Sciatic nerve (tissue), 2 donors: ENCODE measurements at regions not wholly inside any gene's neighbourhood (a gene's known extent, or its start where the extent isn't known, plus 50 kb on each side); places are given as distances from the start of the nearest gene placed in this dataset.

ENCODE experiments used
- ATAC-seq: fragments of 200-7000 bp; cut with Tn5 transposase; one replicate; pipeline ENCODE4 v1.9.1; 2020; ENCODE audit warnings: mild to moderate bottlenecking, moderate library complexity
- DNase-seq: peaks from one replicate; pipeline ENCODE4 v3.0.0-alpha.2; 2020; ENCODE audit warnings: low spot score
- intact Hi-C: fragments of 100-400 bp; cut with DNase I; formaldehyde crosslinking; loops from one replicate; pipeline ENCODE4 v1.14.2; 2022
- donor health status: DM: no; HTN: no; CAD: no.
- donor health status: DM: no; HTN: no; CAD: no.

DNA sequence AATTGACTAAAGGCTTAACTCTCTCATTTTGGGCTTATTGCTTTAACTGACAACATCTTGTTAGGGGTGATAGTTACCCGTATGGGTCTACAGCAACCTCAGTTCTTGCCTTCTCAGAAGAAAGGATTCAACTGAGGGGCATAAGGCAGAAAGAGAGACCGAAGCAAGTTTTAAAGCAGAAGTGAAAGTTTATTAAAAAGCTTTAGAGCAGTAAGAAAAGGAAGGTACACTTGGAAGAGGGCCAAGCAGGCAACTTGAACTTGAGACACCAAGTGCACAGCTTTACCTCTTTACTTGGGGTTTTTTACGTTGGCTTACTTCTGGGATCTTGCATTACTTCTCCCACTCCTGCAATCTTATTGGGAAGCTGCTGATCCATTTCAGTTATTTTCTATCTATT, 246.9 kb upstream of the PRR20A start:
- no peak for DNase-seq
- intact Hi-C loops, result no loop called here
- ATAC-seq, result no peak

DNA sequence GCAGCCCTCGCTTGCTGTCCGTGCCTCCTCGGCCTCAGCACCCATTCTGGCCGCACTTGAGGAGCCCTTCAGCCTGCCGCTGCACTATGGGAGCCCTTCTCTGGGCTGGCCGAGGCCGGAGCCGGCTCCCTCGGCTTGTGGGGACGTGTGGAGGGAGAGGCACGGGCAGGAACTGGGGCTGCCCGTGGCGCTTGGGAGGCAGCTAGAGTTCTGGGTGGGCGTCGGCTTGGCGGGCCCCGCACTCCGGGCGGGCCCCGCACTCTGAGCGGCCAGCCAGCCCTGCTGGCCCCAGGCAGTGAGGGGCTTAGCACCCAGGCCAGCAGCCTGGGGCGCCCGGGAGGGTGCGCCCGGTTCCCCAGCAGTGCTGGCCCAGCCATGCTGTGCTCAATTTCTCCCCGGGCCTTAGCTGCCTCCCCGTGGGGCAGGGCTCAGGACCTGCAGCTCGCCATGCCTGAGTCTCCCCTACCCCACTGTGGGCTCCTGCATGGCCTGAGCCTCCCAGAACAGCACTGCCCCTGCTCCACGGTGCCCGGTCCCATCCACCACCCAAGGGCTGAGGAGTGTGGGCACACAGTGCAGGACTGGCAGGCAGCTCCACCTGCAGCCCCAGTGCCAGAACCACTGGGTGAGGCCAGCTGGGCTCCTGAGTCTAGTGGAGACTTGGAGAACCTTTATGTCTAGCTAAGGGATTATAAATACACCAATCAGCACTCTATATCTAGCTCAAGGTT, 240.0 kb upstream of the PRR20A start:
- intact Hi-C loops, result no loop called here
- DNase-seq (no peak), ATAC-seq (no peak)

DNA sequence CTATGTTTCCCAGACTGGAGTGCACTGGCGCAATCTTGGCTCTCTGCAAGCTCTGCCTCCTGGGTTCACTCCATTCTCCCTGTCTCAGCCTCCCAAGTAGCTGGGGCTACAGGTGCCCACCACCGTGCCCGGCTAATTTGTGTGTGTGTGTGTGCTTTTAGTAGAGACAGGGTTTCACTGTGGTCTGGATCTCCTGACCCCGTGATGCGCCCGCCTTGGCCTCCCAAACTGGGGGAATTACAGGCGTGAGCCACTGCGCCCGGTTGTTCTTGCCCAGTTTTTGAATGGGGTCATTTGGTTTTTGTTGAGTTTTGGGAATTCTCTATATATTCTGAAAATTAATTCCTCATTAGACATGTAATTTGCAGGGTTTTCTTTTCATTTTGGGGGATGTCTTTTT, 238.4 kb upstream of the PRR20A start:
- no peak for DNase-seq
- intact Hi-C loops, result no loop called here
- no peak for ATAC-seq

DNA sequence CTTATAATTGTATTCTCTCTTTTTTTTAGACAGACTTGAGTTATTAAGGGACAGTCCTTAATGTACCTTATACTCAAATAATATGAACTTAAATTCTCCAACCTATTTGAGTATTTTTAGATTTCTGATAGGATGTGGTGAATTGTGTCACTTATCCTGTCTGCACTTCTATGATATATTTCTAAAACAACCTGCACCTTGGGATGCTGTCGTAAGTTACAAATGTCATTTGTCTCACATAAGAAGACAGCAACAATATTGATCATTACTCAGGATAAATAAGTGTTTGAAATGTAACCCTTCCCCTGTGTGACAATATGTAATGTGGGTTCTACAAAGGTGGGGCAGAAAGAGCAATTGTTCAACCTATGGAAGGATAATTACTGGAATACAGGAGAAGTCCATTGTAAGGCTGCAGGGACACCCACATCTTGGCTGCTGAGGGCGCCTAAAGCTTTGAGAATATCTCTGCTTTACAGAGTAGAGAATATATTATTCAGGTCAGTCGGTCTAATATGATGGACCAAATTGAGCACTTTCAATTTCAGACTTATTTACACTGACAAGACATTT, 236.9 kb upstream of the PRR20A start:
- no peak for ATAC-seq
- intact Hi-C loops, result no loop called here
- no peak for DNase-seq

DNA sequence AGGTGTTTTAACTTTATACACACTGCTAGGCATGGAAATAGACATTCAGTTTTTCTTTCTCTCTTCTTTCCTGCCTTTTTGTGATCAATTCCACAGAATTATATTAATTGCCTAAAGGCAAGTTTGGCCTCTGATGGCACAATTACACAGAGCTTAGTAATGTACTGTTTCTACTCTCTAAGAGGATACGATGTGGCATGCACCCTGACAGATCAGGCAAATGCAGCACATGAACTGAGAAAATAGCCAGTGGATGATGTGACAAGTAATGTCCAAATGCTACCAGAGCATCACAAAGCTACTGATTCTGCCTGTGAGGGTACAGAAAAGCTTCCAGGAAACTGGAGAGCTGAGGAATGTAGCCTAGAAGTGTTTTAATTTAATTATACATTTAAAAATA, 233.8 kb upstream of the PRR20A start:
- intact Hi-C loops, result no loop called here
- DNase-seq (no peak), ATAC-seq (no peak)

DNA sequence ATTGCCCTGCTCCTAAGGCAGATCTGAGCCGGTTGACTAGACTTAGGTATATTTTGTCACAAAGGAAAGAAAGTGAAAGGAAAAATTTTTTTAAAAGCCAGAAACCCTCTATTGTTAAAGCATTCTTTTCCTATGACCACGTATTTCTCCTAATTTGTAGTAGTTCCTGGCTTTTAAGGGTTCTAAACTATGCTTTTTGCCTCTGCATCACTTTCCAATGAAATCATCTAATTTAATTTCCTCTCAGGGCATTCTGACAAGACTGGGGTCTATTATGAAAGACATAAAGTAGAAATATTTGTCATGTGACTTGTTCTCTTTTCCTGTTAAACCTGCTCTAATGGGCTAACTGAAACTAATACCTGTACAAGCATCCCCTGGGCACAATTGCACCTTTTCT, 233.0 kb upstream of the PRR20A start:
- DNase-seq (no peak), ATAC-seq (no peak)
- intact Hi-C loops, result no loop called here

DNA sequence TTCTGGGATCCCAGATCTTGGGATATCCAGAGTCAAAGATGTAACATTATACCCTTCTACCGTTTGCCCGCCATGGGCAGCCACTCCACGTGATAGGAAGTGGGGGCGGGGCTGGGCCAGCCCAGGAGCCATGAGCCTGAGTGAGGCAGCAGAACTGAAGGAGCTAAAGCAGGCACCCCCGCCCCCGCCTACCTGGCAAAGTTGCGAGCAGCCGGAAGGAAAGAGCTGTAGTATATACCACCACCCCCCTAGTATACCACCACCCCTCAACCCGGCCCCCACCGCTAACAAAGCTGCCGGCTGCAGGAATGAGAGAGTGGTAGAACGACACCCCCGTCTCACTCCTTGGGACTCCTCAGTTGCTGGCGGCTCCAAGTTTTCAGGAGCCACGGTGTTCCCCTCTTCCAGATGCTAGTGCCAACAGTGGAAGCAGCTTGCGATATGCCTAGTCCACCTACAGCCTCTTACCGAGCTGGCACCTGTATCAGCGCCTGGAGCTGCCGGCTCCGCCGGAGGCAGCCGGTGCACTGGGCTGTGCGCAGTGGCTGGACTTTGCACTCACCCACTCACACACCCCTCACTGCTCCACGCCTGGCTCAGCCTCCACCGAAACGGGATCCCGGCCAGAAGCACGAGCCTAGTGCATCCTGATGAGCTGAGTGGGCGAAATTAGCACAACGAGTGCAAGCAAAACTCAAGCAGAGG, 230.7 kb upstream of the PRR20A start:
- intact Hi-C loops, result no loop called here
- no peak for ATAC-seq
- no peak for DNase-seq

DNA sequence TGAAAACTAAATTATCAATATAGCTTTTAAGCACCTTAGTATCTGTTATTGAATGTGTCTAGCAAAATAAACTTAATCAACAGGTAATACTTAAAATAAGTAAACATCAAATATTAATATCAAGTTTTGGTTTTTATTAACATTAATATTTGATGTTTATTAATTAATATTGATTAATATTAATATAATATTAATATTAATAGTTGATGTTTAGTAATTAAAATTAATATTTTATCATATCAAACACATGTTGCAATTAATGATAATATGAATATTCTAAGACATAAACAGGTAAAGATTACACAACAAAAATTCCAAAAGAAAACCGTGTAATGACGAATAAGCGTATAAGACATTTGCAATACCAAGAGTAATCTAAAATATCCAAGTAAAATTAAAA, 222.8 kb upstream of the PRR20A start:
- DNase-seq (no peak), ATAC-seq (no peak)
- intact Hi-C loops, result no loop called here

DNA sequence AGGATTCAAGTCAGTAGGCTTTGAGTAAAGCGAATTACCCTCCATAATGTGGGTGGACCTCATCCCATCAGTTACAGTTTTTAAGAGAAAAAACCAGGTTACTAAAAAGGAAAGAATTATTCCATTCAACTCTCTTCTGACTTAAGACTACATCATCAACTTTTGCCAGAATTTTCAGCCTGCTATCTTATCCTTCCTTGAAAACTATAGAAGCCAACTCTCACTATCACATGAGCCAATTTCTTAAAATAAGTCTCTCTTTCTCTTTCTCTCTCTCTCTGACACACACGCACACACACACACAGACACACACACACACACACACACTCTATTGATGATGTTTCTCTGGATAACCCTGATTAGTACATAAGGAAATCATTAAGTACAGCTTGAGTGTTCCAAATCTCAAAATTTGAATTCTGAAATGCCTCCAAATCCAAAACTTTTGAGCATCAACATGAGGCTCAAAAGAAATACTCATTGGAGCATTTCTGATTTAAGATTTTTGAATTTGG, 217.0 kb upstream of the PRR20A start:
- intact Hi-C loops, result no loop called here
- no peak for DNase-seq
- no peak for ATAC-seq

DNA sequence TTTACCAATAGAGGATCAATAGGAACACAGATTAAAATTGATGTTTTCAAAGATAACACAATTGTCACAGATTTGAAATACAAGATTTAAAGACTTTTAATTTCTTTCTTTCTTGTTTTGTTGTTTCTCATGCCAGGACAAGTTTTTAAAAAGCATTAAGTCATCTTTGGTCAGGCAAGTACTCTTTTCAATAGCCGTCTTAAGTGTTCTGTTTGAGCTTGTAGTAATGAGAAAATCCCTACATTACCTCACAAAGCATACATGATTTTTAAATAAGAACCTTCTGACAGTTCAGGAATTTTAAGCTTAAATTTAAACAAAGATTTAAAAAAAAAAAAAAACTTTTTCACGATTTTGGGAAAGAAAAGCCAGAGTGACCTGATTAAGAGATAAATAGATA, 216.3 kb upstream of the PRR20A start:
- DNase-seq, result no peak
- intact Hi-C loops, result no loop called here
- no peak for ATAC-seq

DNA sequence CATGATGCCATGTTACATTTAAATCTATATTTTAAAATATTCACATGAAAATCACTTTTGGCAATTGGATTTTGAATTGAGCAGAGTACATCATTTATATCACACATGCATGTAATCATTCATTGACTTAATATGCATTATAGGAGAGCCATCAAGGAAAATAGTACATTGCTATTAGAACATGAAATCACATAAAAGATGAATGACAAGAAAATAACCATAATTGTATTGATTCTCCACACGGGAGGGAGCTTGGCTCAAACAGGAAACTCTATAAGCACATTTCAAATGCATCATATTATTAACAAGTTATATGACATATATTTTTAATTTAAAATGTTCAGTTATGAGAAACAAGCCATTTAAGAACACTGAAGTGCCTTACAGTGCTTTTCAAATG, 208.6 kb upstream of the PRR20A start:
- intact Hi-C loops, result no loop called here
- ATAC-seq, result no peak
- no peak for DNase-seq

DNA sequence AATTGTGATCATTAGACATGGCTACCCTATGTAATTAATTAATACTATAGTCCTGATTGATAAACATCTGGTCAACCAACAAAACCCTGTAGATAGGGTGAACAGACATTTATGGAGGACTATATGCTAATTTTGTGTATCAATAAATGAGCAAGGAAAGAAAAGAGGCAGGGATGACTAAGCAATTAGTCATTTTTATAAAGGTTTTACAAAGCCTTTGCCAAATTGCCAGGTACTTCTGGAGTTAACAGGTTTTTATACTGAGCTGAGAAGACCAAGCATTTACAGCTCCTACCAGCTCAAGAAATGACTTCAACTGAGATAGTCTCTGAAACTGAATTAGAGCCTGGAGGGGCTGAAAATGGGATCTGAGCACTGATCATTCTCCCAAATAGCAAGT, 186.8 kb upstream of the PRR20A start:
- ATAC-seq (no peak), DNase-seq (no peak)
- intact Hi-C loops, result no loop called here

DNA sequence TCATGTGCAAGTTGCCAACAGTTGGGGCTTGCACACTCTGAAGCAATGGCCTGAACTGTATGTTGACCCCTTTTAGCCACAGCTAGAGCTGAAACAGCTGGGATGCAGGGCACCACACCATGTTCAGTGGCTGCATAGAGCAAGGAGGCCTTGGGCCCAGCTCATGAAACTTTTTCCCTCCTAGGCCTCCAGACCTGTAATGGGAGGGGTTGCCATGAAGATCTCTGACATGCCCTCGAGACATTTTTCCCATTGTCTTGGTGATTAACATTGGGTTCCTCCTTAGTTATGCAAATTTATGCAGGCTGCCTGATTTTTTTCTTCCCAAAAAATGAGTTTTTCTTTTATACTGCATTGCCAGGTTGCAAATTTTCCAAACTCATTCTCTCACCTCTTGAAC, 165.1 kb upstream of the PRR20A start:
- intact Hi-C loops, result no loop called here
- no peak for DNase-seq
- no peak for ATAC-seq

DNA sequence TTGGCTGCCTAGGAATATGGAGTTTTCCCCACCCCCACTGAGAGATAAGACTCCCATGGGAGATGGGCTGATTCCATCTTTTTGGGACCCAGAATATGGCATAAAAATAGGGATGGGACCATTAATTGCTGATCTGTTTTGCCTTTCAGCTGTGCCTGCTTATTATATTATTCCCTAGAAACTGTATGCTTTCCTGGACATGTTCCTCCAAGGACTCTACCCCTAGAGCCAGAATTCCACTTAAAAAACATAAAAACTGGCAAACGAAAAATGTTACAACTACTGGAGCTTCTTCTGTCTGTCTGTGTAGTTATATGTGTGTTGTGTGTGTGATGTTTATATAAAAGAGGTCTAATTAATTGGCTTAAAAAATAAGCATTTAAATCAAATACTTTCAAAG, 159.9 kb upstream of the PRR20A start:
- ATAC-seq, result no peak
- intact Hi-C loops, result no loop called here
- DNase-seq, result no peak

DNA sequence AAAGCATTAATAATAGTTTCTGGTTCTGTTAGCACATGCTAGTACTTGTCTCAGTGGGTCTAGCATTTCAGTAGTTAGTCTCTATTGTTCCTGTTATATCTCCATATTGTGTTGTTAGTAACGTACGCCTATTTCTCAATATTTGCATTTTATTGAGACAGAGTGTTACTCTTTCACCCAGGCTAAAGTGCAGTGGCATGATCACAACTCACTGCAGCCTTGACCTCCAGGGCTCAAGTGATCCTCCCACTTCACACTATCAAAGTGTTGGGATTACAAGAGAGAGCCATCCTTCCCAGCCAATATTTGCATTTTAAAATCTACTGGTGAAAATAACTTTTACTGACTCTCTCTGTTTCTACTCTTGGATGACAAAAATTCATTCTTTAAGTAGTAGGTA, 154.6 kb upstream of the PRR20A start:
- ATAC-seq (no peak), DNase-seq (no peak)
- intact Hi-C loops, result no loop called here

DNA sequence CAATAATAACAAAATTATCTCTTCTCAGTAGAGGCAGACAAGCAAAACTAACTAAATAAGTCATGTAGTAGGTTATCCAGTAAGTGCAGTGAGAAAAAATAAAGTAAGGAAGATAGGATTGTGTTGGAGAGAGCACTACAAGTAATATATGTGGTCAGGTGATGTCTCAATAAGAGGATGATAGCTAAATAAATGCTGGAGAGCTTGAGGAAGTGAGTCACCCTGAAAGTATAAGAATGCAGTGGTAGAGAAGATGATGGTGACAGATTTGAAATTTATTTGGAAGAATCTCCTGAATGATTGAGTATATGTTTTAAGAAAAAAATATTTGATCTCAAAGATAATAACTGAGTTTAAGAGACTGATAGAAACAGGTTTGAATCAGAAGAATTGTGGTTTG, 152.2 kb upstream of the PRR20A start:
- no peak for ATAC-seq
- no peak for DNase-seq
- intact Hi-C loops, result no loop called here

DNA sequence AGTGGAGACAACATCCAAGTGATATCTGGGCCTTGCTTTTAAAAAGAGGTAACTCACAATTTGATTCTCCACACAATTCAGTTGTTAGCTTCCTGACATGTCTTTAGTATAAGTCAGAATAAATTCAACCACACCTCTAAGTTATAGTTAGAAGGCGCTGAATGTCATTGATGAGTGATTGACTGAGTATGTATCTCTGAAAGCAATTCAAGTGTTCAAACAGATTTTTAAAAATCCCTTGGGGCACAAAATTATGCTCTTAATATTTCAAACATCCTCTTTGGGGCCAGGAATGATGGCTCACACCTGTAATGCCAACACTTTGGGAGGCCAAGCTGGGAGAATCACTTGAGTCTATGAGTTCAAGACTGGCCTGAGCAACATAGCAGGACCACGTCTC, 137.0 kb upstream of the PRR20A start:
- DNase-seq (no peak), ATAC-seq (no peak)
- intact Hi-C loops, result no loop called here

DNA sequence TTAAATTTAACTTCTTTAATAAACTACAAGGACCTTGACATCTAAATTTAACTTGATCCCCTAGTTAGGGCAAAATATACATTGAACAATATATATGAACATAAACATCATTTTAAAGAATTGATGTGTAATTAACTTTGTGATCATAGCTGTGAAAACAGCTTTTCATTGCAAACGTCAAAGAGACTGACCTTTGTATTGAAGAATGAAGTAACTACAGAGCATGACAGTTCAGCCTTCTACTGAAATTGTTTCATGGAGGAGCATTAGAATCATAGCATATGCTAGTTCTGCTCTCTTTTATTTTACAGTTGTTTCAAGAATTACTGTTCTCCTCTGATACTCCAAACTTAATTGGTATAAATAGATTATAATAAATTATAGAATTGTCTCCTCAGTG, 123.4 kb upstream of the PRR20A start:
- ATAC-seq (no peak), DNase-seq (no peak)
- intact Hi-C loops, result no loop called here

DNA sequence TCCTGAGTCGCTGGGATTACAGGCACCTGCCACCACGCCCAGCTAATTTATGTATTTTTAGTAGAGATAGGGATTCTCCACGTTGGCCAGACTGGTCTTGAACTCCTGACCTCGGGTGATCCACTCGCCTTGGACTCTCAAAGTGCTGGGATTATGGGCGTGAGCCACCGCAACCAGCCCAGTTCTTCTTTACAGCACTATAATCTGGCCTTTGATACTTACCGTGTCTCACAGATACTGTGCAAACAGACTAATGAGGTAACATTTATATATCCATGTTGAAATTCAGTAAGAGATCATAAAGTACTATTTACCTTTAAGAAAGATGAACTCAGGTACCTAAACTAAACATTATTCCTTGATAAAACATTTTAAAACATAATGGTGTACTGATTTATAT, 121.8 kb upstream of the PRR20A start:
- intact Hi-C loops, result no loop called here
- DNase-seq (no peak), ATAC-seq (no peak)

DNA sequence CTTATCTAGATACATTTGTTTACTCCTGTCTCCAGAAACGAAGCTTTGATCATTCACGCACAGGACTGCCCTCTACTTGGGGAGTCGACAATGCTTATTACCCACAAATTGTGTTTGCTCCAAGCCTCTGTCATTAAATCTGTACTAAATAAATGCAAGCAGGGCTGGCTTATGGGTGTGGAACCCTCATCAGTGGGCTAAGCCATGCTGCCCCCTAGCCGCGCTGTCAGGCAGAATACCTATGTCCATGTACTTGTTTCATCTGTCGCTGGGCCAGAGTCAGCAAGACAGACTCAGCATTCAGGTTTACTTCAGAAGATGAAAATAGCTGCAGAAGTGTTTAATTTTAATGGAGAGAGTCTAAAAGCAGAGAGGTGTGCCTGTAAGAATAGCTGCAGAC, 110.0 kb upstream of the PRR20A start:
- no peak for DNase-seq
- ATAC-seq, result no peak
- intact Hi-C loops, result no loop called here

DNA sequence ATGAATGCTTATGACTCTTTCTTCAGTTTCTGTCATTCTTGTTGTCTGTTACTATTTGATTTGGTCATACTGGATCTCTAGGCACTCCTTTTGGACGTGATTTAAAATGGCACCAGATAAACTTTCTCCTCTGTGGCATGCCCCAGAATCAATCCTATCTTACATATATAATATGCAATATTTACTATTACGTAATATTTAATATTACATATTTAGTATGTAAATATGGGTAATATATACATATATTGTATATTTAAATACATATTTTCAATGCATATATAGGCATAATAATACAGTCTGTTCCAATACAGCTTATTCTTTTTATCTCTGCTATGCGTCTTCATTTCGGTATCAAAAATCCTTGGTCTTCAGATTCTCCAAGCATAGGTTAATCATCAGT, 104.4 kb upstream of the PRR20A start:
- DNase-seq, result no peak
- ATAC-seq, result no peak
- intact Hi-C loops, result no loop called here
